Transverse colon (tissue), 4 donors: ENCODE measurements at regions not wholly inside any gene's neighbourhood (a gene's known extent, or its start where the extent isn't known, plus 50 kb on each side); places are given as distances from the start of the nearest gene placed in this dataset.

ENCODE experiments used
- CTCF ChIP-seq, 5 experiments: fragments of 200-600 bp in 3 of 5; fragments of 450-650 bp in 2 of 5; sonication (generic) in 3 of 5; IDR thresholded peaks; 1 replicate in 2 of 5; 2 replicates in 3 of 5; pipeline ENCODE4 v1.5.1; 2016 to 2017; ENCODE audit warnings: antibody characterized with exemption in 5 of 5, inconsistent platforms in 3 of 5, mild to moderate bottlenecking in 2 of 5, moderate library complexity in 1 of 5
- EP300 ChIP-seq: sonication (generic); formaldehyde crosslinking; IDR thresholded peaks from one replicate; pipeline ENCODE4 v1.6.1; 2017; ENCODE audit warnings: antibody characterized with exemption, low read depth
- POLR2A ChIP-seq: fragments of 450-650 bp; IDR thresholded peaks from one replicate; pipeline ENCODE4 v1.6.1; 2016; ENCODE audit warnings: antibody characterized with exemption, mild to moderate bottlenecking, moderate library complexity
- POLR2AphosphoS5 ChIP-seq, 3 donors: sonication (generic); formaldehyde crosslinking; IDR thresholded peaks; one replicate each; pipeline ENCODE4 v1.6.1; 2016; ENCODE audit warnings: antibody characterized with exemption in 3 of 3

- TF ChIP-seq EP300, result no peak
- TF ChIP-seq POLR2A, result no peak
- TF ChIP-seq CTCF (IDR thresholded peaks at IDR 0.05), result no peak
- no peak for TF ChIP-seq POLR2AphosphoS5 (IDR thresholded peaks at IDR 0.05)
These were observed 275.6 kb downstream of the SMARCA1 start for GRCh38 chrX:129247642-129248041.
